ENCODE measurements at regions not wholly inside any gene's neighbourhood (a gene's known extent, or its start where the extent isn't known, plus 50 kb on each side); places are given as distances from the start of the nearest gene placed in this dataset.

GRCh38 chr10:56279270-56279669, 81.8 kb downstream of the ZWINT start:
- TF ChIP-seq CTCF (IDR thresholded peaks at IDR 0.05), result no peak
- TF ChIP-seq POLR2A (IDR thresholded peaks at IDR 0.05), result no peak
- no peak for TF ChIP-seq EP300 (IDR thresholded peaks at IDR 0.05)

Measured in tibial nerve (tissue), 4 donors.